CD14-positive monocyte (primary cell): ENCODE measurements at regions not wholly inside any gene's neighbourhood (a gene's known extent, or its start where the extent isn't known, plus 50 kb on each side); places are given as distances from the start of the nearest gene placed in this dataset.

Experiments used
- DNase-seq, 3 donors: peaks; one replicate each; pipeline ENCODE4 v3.0.0-alpha.2; 2011 to 2022
- H2AFZ ChIP-seq: 2 replicates; pipeline ENCODE4 v1.6.0; 2012; ENCODE audit warnings: mild to moderate bottlenecking, low read depth, low read length, inconsistent platforms; ENCODE audit not compliant: insufficient read depth, poor library complexity, severe bottlenecking
- H3K27ac ChIP-seq, 2 donors: 1 replicate in 1 of 2; 2 replicates in 1 of 2; pipeline ENCODE4 v1.5.1; 2012 to 2013; ENCODE audit warnings: low read length in 2 of 2, control low read depth in 1 of 2, inconsistent platforms in 1 of 2, low read depth in 1 of 2, mild to moderate bottlenecking in 1 of 2
- H3K27me3 ChIP-seq, 2 donors: one replicate each; pipeline versions ENCODE4 v1.6.0 to v1.6.1; 2011 to 2013; ENCODE audit warnings: low read length in 2 of 2; ENCODE audit not compliant: control insufficient read depth in 2 of 2, insufficient read depth in 2 of 2
- H3K36me3 ChIP-seq, 2 donors: replicated peaks in 1 of 2; 1 replicate in 1 of 2; 2 replicates in 1 of 2; pipeline versions ENCODE4 v1.5.1 to v1.6.1; 2012 to 2013; ENCODE audit warnings: low read length in 2 of 2, control low read depth in 1 of 2, inconsistent platforms in 1 of 2, mild to moderate bottlenecking in 1 of 2; ENCODE audit not compliant: insufficient read depth in 2 of 2, control insufficient read depth in 1 of 2
- H3K4me1 ChIP-seq, 2 donors: 1 replicate in 1 of 2; 2 replicates in 1 of 2; pipeline versions ENCODE4 v1.5.1 to v1.6.1; 2012 to 2013; ENCODE audit warnings: low read length in 2 of 2, control low read depth in 1 of 2, inconsistent platforms in 1 of 2, mild to moderate bottlenecking in 1 of 2, moderate library complexity in 1 of 2; ENCODE audit not compliant: insufficient read depth in 2 of 2, control insufficient read depth in 1 of 2
- H3K4me2 ChIP-seq: replicated peaks from 2 replicates; pipeline ENCODE3; 2012; ENCODE audit warnings: low read length, moderate library complexity, mild to moderate bottlenecking; ENCODE audit not compliant: poor library complexity, severe bottlenecking; ENCODE audit errors: extremely low read depth
- H3K4me3 ChIP-seq, 3 experiments: fragments of 200-600 bp in 1 of 3; sonication (generic) in 1 of 3; replicated peaks in 1 of 3; 1 replicate in 2 of 3; 2 replicates in 1 of 3; pipeline ENCODE4 v1.5.1; 2011 to 2013; ENCODE audit warnings: low read length in 3 of 3, mild to moderate bottlenecking in 3 of 3, control low read depth in 2 of 3, low read depth in 2 of 3, inconsistent platforms in 1 of 3, moderate library complexity in 1 of 3
- H3K79me2 ChIP-seq: 2 replicates; pipeline ENCODE4 v1.6.0; 2012; ENCODE audit warnings: mild to moderate bottlenecking, control low read depth, inconsistent platforms, low read length, moderate library complexity; ENCODE audit not compliant: insufficient read depth
- H3K9ac ChIP-seq: 2 replicates; pipeline ENCODE4 v1.6.0; 2017; ENCODE audit warnings: low read length, mild to moderate bottlenecking; ENCODE audit not compliant: insufficient read depth, poor library complexity, severe bottlenecking
- H3K9me3 ChIP-seq, 2 donors: replicated peaks in 1 of 2; 1 replicate in 1 of 2; 2 replicates in 1 of 2; pipeline versions ENCODE4 v1.5.1 to v1.6.1; 2012 to 2013; ENCODE audit warnings: low read length in 2 of 2, control low read depth in 1 of 2; ENCODE audit not compliant: control insufficient read depth in 1 of 2, insufficient read depth in 1 of 2
- H4K20me1 ChIP-seq: 2 replicates; pipeline ENCODE4 v1.6.0; 2012; ENCODE audit warnings: mild to moderate bottlenecking, low read length, control low read depth, moderate library complexity; ENCODE audit not compliant: insufficient read depth
- H3K27ac Mint-ChIP-seq, 7 donors: one replicate each; pipeline ENCODE4 v1.8.0; 2020; ENCODE audit warnings: mild to moderate bottlenecking in 7 of 7, mixed read lengths in 7 of 7, moderate library complexity in 6 of 7, inconsistent platforms in 2 of 7
- H3K27me3 Mint-ChIP-seq, 3 donors: one replicate each; pipeline ENCODE4 v1.8.0; 2021 to 2022; ENCODE audit warnings: low read depth in 3 of 3, mild to moderate bottlenecking in 3 of 3, mixed read lengths in 3 of 3, moderate library complexity in 3 of 3, inconsistent platforms in 1 of 3
- H3K36me3 Mint-ChIP-seq, 2 donors: one replicate each; pipeline ENCODE4 v1.8.0; 2020; ENCODE audit warnings: mixed read lengths in 2 of 2, inconsistent platforms in 1 of 2, mild to moderate bottlenecking in 1 of 2
- H3K4me1 Mint-ChIP-seq: one replicate; pipeline ENCODE4 v1.8.0; 2020; ENCODE audit warnings: mild to moderate bottlenecking, mixed read lengths
- H3K4me3 Mint-ChIP-seq, 2 donors: one replicate each; pipeline ENCODE4 v1.8.0; 2020; ENCODE audit warnings: mild to moderate bottlenecking in 2 of 2, mixed read lengths in 2 of 2, moderate library complexity in 1 of 2
- H3K9me3 Mint-ChIP-seq, 7 donors: one replicate each; pipeline ENCODE4 v1.8.0; 2020 to 2022; ENCODE audit warnings: mixed read lengths in 7 of 7, mild to moderate bottlenecking in 6 of 7, moderate library complexity in 6 of 7, inconsistent platforms in 2 of 7
- WGBS: methylation state at CpG from one replicate; pipeline ENCODE4 v1.1.5; 2013; ENCODE audit warnings: missing lambda C conversion rate; ENCODE audit not compliant: insufficient coverage; 5-methylcytosine and 5-hydroxymethylcytosine counted together
- intact Hi-C, 2 donors: fragments of 100-400 bp; cut with micrococcal nuclease; formaldehyde crosslinking; loops; one replicate each; pipeline versions ENCODE4 v1.15.0 to v1.15.1; 2023
- TF ChIP-seq, protein P1 (sequence below): fragments of 200-600 bp; IDR thresholded peaks from one replicate; pipeline ENCODE4 v1.8.0; 2022; ENCODE audit warnings: antibody characterized with exemption, mild to moderate bottlenecking

DNA sequence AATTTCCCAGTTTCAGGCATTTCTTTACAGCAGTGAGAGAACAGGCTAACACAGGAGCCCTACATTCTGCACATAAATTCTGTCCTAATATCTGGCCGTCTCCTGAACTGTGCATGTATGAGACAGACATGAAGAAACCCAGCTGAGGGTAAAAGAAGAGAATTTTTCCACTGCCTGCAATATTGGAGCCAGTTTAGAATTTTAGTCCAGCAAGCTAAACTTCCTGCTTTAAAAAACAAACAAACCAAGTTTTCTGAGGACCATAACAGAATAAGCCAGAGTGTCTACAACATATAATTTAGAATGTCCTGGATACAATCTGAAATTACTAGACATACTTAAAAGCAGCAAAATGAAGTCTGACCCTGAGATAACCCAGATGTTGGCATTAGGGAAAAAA lies 215.1 kb upstream of the KLHL29 start:
- H4K20me1 ChIP-seq: no peaks in the 10 kb centered on the region
- no peak for DNase-seq
- H2AFZ ChIP-seq: no peak overlapping the region
- H3K36me3 ChIP-seq: no peaks in the 10 kb centered on the region
- peaks cover 0 to 11% of the 10 kb centered on the region in 2 donors for H3K9me3 ChIP-seq
- no peaks in the 10 kb centered on the region for H3K79me2 ChIP-seq
- no peaks in the 10 kb centered on the region for H3K4me1 ChIP-seq
- WGBS: no CpG with 5 or more reads among the region's 1 CpG
- H3K4me2 ChIP-seq: no peak overlapping the region
- intact Hi-C loops: no loop called here
- Mint-ChIP-seq H3K27ac (no peak overlapping the region), H3K4me1 (no peaks in the 10 kb centered on the region), H3K27me3 (peaks cover 0 to 6% (median 0%) of the 10 kb centered on the region in 3 donors), H3K9me3 (peaks cover 3 to 11% (median 7%) of the 10 kb centered on the region in 7 donors), H3K4me3 (no peak overlapping the region), H3K36me3 (no peaks in the 10 kb centered on the region)
- no peaks in the 10 kb centered on the region for H3K27me3 ChIP-seq
- TF ChIP-seq, protein P1, sequence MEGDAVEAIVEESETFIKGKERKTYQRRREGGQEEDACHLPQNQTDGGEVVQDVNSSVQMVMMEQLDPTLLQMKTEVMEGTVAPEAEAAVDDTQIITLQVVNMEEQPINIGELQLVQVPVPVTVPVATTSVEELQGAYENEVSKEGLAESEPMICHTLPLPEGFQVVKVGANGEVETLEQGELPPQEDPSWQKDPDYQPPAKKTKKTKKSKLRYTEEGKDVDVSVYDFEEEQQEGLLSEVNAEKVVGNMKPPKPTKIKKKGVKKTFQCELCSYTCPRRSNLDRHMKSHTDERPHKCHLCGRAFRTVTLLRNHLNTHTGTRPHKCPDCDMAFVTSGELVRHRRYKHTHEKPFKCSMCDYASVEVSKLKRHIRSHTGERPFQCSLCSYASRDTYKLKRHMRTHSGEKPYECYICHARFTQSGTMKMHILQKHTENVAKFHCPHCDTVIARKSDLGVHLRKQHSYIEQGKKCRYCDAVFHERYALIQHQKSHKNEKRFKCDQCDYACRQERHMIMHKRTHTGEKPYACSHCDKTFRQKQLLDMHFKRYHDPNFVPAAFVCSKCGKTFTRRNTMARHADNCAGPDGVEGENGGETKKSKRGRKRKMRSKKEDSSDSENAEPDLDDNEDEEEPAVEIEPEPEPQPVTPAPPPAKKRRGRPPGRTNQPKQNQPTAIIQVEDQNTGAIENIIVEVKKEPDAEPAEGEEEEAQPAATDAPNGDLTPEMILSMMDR: no peak
- H3K27ac ChIP-seq: no peak overlapping the region
- H3K4me3 ChIP-seq: no peak overlapping the region
- no peak overlapping the region for H3K9ac ChIP-seq

DNA sequence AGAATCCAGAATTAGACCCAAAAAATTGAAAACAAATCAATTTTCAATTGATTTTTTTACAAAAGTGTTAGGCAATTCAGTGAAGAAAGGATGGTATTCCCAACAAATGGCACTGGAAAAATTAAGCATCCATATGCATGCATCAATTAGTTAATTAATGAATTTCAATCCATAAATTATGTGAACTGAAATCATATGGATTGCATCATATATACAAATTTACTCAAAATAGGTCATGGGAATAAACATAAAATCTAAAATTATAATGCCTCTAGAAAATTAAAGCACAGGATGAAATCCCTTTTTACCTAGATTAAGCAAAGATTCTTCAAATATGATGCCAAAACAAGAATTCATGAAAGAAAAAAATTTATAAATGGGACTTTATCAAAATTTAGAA lies 213.9 kb upstream of the KLHL29 start:
- intact Hi-C loops: no loop called here
- Mint-ChIP-seq H3K36me3 (no peaks in the 10 kb centered on the region), H3K27me3 (peaks cover 0 to 2% (median 0%) of the 10 kb centered on the region in 3 donors), H3K9me3 (peaks cover 3 to 11% (median 7%) of the 10 kb centered on the region in 7 donors), H3K4me1 (no peaks in the 10 kb centered on the region), H3K27ac (no peak overlapping the region), H3K4me3 (no peak overlapping the region)
- Histone ChIP-seq H3K27ac (no peak overlapping the region), H3K4me3 (no peak overlapping the region), H3K9me3 (peaks cover 0 to 11% of the 10 kb centered on the region in 2 donors), H3K79me2 (no peaks in the 10 kb centered on the region), H3K27me3 (no peaks in the 10 kb centered on the region), H3K4me1 (no peaks in the 10 kb centered on the region), H3K4me2 (no peak overlapping the region), H4K20me1 (no peaks in the 10 kb centered on the region), H2AFZ (no peak overlapping the region), H3K9ac (no peak overlapping the region), H3K36me3 (no peaks in the 10 kb centered on the region)
- no peak for DNase-seq
- TF ChIP-seq, protein P1: no peak
